Globus pallidus (tissue), 1 donor: ENCODE measurements at regions not wholly inside any gene's neighbourhood (a gene's known extent, or its start where the extent isn't known, plus 50 kb on each side); places are given as distances from the start of the nearest gene placed in this dataset.
"Not testable (repeated sequence)": the region's sequence is repeated elsewhere in the genome, so short reads cannot be mapped to it uniquely, and the experiment has no call there.

Experiments used
- DNase-seq: peaks from one replicate; pipeline ENCODE4 v3.0.0-alpha.2; 2015; ENCODE audit warnings: low spot score

GRCh38 chr5:176140138-176140537, 98.1 kb upstream of the SIMC1 start:
- not testable (repeated sequence) for DNase-seq

GRCh38 chr5:176144508-176144907, 93.7 kb upstream of the SIMC1 start:
- DNase-seq, result no peak

GRCh38 chr5:176149948-176150347, 88.3 kb upstream of the SIMC1 start:
- not testable (repeated sequence) for DNase-seq

- no peak for DNase-seq
Observed at GRCh38 chr5:176151281-176151680, 86.9 kb upstream of the SIMC1 start.

- no peak for DNase-seq
Observed at GRCh38 chr5:176152191-176152929, 85.9 kb upstream of the SIMC1 start.

- DNase-seq, result no peak
Observed at GRCh38 chr5:176152930-176153311, 85.3 kb upstream of the SIMC1 start.

- DNase-seq, result no peak
Observed at GRCh38 chr5:176153741-176154140, 84.5 kb upstream of the SIMC1 start.

GRCh38 chr5:176154821-176155220, 83.4 kb upstream of the SIMC1 start:
- DNase-seq, result no peak

- no peak for DNase-seq
Observed at GRCh38 chr5:176155922-176156359, 82.3 kb upstream of the SIMC1 start.

GRCh38 chr5:176157656-176158055, 80.6 kb upstream of the SIMC1 start:
- DNase-seq, result no peak

GRCh38 chr5:176161431-176161830, 76.8 kb upstream of the SIMC1 start:
- no peak for DNase-seq

- peak; percentile 4 for DNase-seq
Observed at GRCh38 chr5:176162198-176162597, 76.0 kb upstream of the SIMC1 start.

- no peak for DNase-seq
Observed at GRCh38 chr5:176162888-176163287, 75.3 kb upstream of the SIMC1 start.

GRCh38 chr5:176166427-176166826, 71.8 kb upstream of the SIMC1 start:
- no peak for DNase-seq

GRCh38 chr5:176167800-176168199, 70.4 kb upstream of the SIMC1 start:
- DNase-seq, result no peak

GRCh38 chr5:176169393-176170063, 68.7 kb upstream of the SIMC1 start:
- no peak for DNase-seq

- DNase-seq, result no peak
Observed at GRCh38 chr5:176170084-176170483, 68.1 kb upstream of the SIMC1 start.

GRCh38 chr5:176171171-176171760, 67.0 kb upstream of the SIMC1 start:
- no peak for DNase-seq

GRCh38 chr5:176172246-176172645, 66.0 kb upstream of the SIMC1 start:
- DNase-seq, result no peak

GRCh38 chr5:176173647-176174046, 64.6 kb upstream of the SIMC1 start:
- no peak for DNase-seq

- DNase-seq, result no peak
Observed at GRCh38 chr5:176174345-176175025, 63.7 kb upstream of the SIMC1 start.

- no peak for DNase-seq
Observed at GRCh38 chr5:176175101-176175852, 62.9 kb upstream of the SIMC1 start.
